Stimulated activated CD8-positive, alpha-beta memory T cell treated with anti-CD3 and anti-CD28 coated beads, Interleukin-4, amount 100 ng/mL, for 48 hours (primary cell): ENCODE measurements at regions not wholly inside any gene's neighbourhood (a gene's known extent, or its start where the extent isn't known, plus 50 kb on each side); places are given as distances from the start of the nearest gene placed in this dataset.

ENCODE experiments used
- DNase-seq: peaks from one replicate; pipeline ENCODE4 v3.0.0-alpha.2; 2020

- DNase-seq, result no peak
Measured at GRCh38 chr5:8399471-8399870, 530.5 kb downstream of the MTRR start.

- DNase-seq, result no peak
Measured at GRCh38 chr5:8408258-8408657, 539.3 kb downstream of the MTRR start.

GRCh38 chr5:8410618-8411017, 541.7 kb downstream of the MTRR start:
- DNase-seq, result no peak

- DNase-seq, result no peak
Measured at GRCh38 chr5:8413975-8414374, 545.0 kb downstream of the MTRR start.

GRCh38 chr5:8417316-8418048, 548.5 kb downstream of the MTRR start:
- DNase-seq, result no peak

GRCh38 chr5:8418049-8418426, 549.1 kb downstream of the MTRR start:
- DNase-seq, result no peak

GRCh38 chr5:8429778-8430758, 561.1 kb downstream of the MTRR start:
- no peak for DNase-seq

GRCh38 chr5:8434501-8434900, 565.6 kb downstream of the MTRR start:
- DNase-seq, result no peak

- DNase-seq, result no peak
Measured at GRCh38 chr5:8436924-8437323, 568.0 kb downstream of the MTRR start.

GRCh38 chr5:8445139-8445538, 576.2 kb downstream of the MTRR start:
- DNase-seq, result no peak

- DNase-seq, result no peak
Measured at GRCh38 chr5:8446179-8446578, 577.2 kb downstream of the MTRR start.

- no peak for DNase-seq
Measured at GRCh38 chr5:8456846-8457186, 587.9 kb downstream of the MTRR start.

GRCh38 chr5:8457187-8458037, 588.5 kb downstream of the MTRR start:
- peak; percentile 89 for DNase-seq

GRCh38 chr5:8458038-8458383, 589.1 kb downstream of the MTRR start:
- DNase-seq, result no peak

GRCh38 chr5:8461543-8461942, 592.6 kb downstream of the MTRR start:
- DNase-seq, result no peak

- DNase-seq, result no peak
Measured at GRCh38 chr5:8462565-8462964, 593.6 kb downstream of the MTRR start.

- DNase-seq, result no peak
Measured at GRCh38 chr5:8470489-8470888, 601.5 kb downstream of the MTRR start.

- no peak for DNase-seq
Measured at GRCh38 chr5:8471581-8471980, 602.6 kb downstream of the MTRR start.

- DNase-seq, result no peak
Measured at GRCh38 chr5:8473016-8473415, 604.1 kb downstream of the MTRR start.

- no peak for DNase-seq
Measured at GRCh38 chr5:8473827-8474568, 605.0 kb downstream of the MTRR start.

GRCh38 chr5:8474569-8474930, 605.6 kb downstream of the MTRR start:
- no peak for DNase-seq

GRCh38 chr5:8478326-8478725, 609.4 kb downstream of the MTRR start:
- DNase-seq, result no peak

- DNase-seq, result no peak
Measured at GRCh38 chr5:8481007-8481406, 612.1 kb downstream of the MTRR start.
